Inferior parietal cortex (tissue), 1 donor: ENCODE measurements at regions not wholly inside any gene's neighbourhood (a gene's known extent, or its start where the extent isn't known, plus 50 kb on each side); places are given as distances from the start of the nearest gene placed in this dataset.

Source experiments
- DNase-seq: peaks from one replicate; pipeline ENCODE4 v3.0.0-alpha.2; 2016; ENCODE audit errors: extremely low spot score

- DNase-seq: no peak
Observed at GRCh38 chr12:77629141-77629540, 201.6 kb upstream of the NAV3 start.

- DNase-seq: no peak
Observed at GRCh38 chr12:77625441-77625840, 205.3 kb upstream of the NAV3 start.

- DNase-seq: no peak
Observed at GRCh38 chr12:77619425-77619824, 211.3 kb upstream of the NAV3 start.

- no peak for DNase-seq
Observed at GRCh38 chr12:77617818-77618217, 212.9 kb upstream of the NAV3 start.

- no peak for DNase-seq
Observed at GRCh38 chr12:77615332-77615731, 215.4 kb upstream of the NAV3 start.

GRCh38 chr12:77613411-77613810, 217.3 kb upstream of the NAV3 start:
- DNase-seq: no peak

- DNase-seq: no peak
Observed at GRCh38 chr12:77610446-77610845, 220.2 kb upstream of the NAV3 start.

GRCh38 chr12:77609016-77609415, 221.7 kb upstream of the NAV3 start:
- DNase-seq: no peak

GRCh38 chr12:77608271-77608824, 222.3 kb upstream of the NAV3 start:
- peak; percentile 27 for DNase-seq

- DNase-seq: no peak
Observed at GRCh38 chr12:77606348-77606747, 224.3 kb upstream of the NAV3 start.

GRCh38 chr12:77603946-77604345, 226.7 kb upstream of the NAV3 start:
- no peak for DNase-seq

GRCh38 chr12:77601069-77601468, 229.6 kb upstream of the NAV3 start:
- no peak for DNase-seq

- no peak for DNase-seq
Observed at GRCh38 chr12:77600468-77600843, 230.2 kb upstream of the NAV3 start.

GRCh38 chr12:77599782-77600467, 230.8 kb upstream of the NAV3 start:
- DNase-seq: no peak

GRCh38 chr12:77594366-77594765, 236.3 kb upstream of the NAV3 start:
- DNase-seq: no peak

GRCh38 chr12:77592836-77593235, 237.9 kb upstream of the NAV3 start:
- no peak for DNase-seq

GRCh38 chr12:77591959-77592743, 238.5 kb upstream of the NAV3 start:
- DNase-seq: no peak

GRCh38 chr12:77590306-77590705, 240.4 kb upstream of the NAV3 start:
- no peak for DNase-seq

- no peak for DNase-seq
Observed at GRCh38 chr12:77584860-77585259, 245.8 kb upstream of the NAV3 start.

- no peak for DNase-seq
Observed at GRCh38 chr12:77578466-77579220, 252.1 kb upstream of the NAV3 start.

- DNase-seq: no peak
Observed at GRCh38 chr12:77577791-77578190, 252.9 kb upstream of the NAV3 start.

GRCh38 chr12:77575376-77575919, 255.2 kb upstream of the NAV3 start:
- no peak for DNase-seq
